HepG2 (cell line): ENCODE measurements at regions not wholly inside any gene's neighbourhood (a gene's known extent, or its start where the extent isn't known, plus 50 kb on each side); places are given as distances from the start of the nearest gene placed in this dataset.

Experiments
- ATAC-seq: fragments of 200-7000 bp; cut with Tn5 transposase; 3 replicates; pipeline ENCODE4 v1.9.1; 2020; ENCODE audit warnings: mild to moderate bottlenecking, moderate library complexity
- BruUV-seq: library from RNA; stranded (reverse); fragments of 400-500 nt; replicated peaks from 2 replicates; lab custom pipeline; 2021; lab: Mats Ljungman, UMichigan
- CTCF ChIA-PET: fragments of 300-600 bp; formaldehyde crosslinking; extraction: SDS; loops from one replicate; lab custom pipeline; 2021; ENCODE audit warnings: low total read pairs, inconsistent platforms, low intra/inter-chr PET ratio; lab: Yijun Ruan, JAX
- POLR2A ChIA-PET: fragments of 350-600 bp; sonication (Branson Sonifier 250); formaldehyde crosslinking; loops from one replicate; lab custom pipeline; 2020; ENCODE audit warnings: antibody characterized with exemption, inconsistent platforms; lab: Yijun Ruan, JAX
- DNase-seq: peaks from one replicate; pipeline ENCODE4 v3.0.0-alpha.2; 2015; ENCODE audit warnings: low spot score
- FAIRE-seq: peaks from 3 replicates; lab custom pipeline; 2011; peaks lifted over from hg19 to GRCh38; lab: Jason Lieb, UNC
- H2AFZ ChIP-seq: one replicate; pipeline ENCODE4 v1.6.1; 2011; ENCODE audit warnings: low read length, inconsistent platforms
- H3K27ac ChIP-seq: fragments of 300-600 bp; 3 replicates; pipeline ENCODE4 v1.8.0; 2011; ENCODE audit warnings: mixed run types, mild to moderate bottlenecking, mixed read lengths, low read length, inconsistent platforms; ENCODE audit not compliant: insufficient read depth; ENCODE audit errors: extremely low read length
- H3K27me3 ChIP-seq, 2 experiments: fragments of 200-600 bp in 1 of 2; 2 replicates in 1 of 2; 3 replicates in 1 of 2; pipeline versions ENCODE4 v1.6.0 to v1.8.0; 2011; ENCODE audit warnings: low read length in 2 of 2, mild to moderate bottlenecking in 2 of 2, moderate library complexity in 2 of 2, inconsistent platforms in 1 of 2; ENCODE audit not compliant: insufficient read depth in 2 of 2, control insufficient read depth in 1 of 2
- H3K36me3 ChIP-seq, 2 experiments: fragments of 200-600 bp in 1 of 2; replicated peaks in 1 of 2; 2 replicates in 1 of 2; 3 replicates in 1 of 2; pipeline versions ENCODE4 v1.5.1 to v1.8.0; 2011; ENCODE audit warnings: low read length in 2 of 2, inconsistent platforms in 1 of 2; ENCODE audit not compliant: insufficient read depth in 2 of 2, control insufficient read depth in 1 of 2
- H3K4me1 ChIP-seq: 2 replicates; pipeline ENCODE4 v1.5.1; 2012; ENCODE audit warnings: low read length, inconsistent platforms; ENCODE audit not compliant: insufficient read depth
- H3K4me2 ChIP-seq: 2 replicates; pipeline ENCODE4 v1.6.0; 2011; ENCODE audit warnings: low read depth, low read length, inconsistent platforms
- H3K4me3 ChIP-seq, 3 experiments: fragments of 200-600 bp in 1 of 3; sonication (generic), shearing (Covaris generic) in 1 of 3; replicated peaks in 1 of 3; 2 replicates each; pipeline ENCODE4 v1.5.1; 2011 to 2016; ENCODE audit warnings: low read length in 3 of 3, inconsistent platforms in 2 of 3, low read depth in 2 of 3, mild to moderate bottlenecking in 2 of 3, control low read depth in 1 of 3, mixed read lengths in 1 of 3; ENCODE audit not compliant: insufficient read depth in 1 of 3
- H3K79me2 ChIP-seq: one replicate; pipeline ENCODE4 v1.6.1; 2011; ENCODE audit warnings: low read length, inconsistent platforms; ENCODE audit not compliant: insufficient read depth
- H3K9ac ChIP-seq: 2 replicates; pipeline ENCODE4 v1.6.0; 2011; ENCODE audit warnings: mild to moderate bottlenecking, low read depth, low read length, inconsistent platforms; ENCODE audit not compliant: insufficient read depth
- H3K9me3 ChIP-seq: 2 replicates; pipeline ENCODE4 v1.5.1; 2012; ENCODE audit warnings: mild to moderate bottlenecking, low read length
- H4K20me1 ChIP-seq: 2 replicates; pipeline ENCODE4 v1.6.0; 2011; ENCODE audit warnings: inconsistent platforms, mild to moderate bottlenecking, low read length, moderate library complexity; ENCODE audit not compliant: insufficient read depth
- HNF4G ChIP-seq, 2 experiments: sonication (generic) in 1 of 2; formaldehyde crosslinking in 1 of 2; IDR thresholded peaks; 2 replicates each; pipeline versions ENCODE4 v1.4.0 to v1.6.1; 2011 to 2020; ENCODE audit warnings: borderline replicate concordance in 2 of 2, low read depth in 2 of 2, mild to moderate bottlenecking in 2 of 2, low read length in 1 of 2, missing genetic modification reagents in 1 of 2, moderate library complexity in 1 of 2
- SP2 ChIP-seq: sonication (generic); formaldehyde crosslinking; IDR thresholded peaks from 2 replicates; pipeline ENCODE4 v1.5.1; 2020; ENCODE audit warnings: mild to moderate bottlenecking, missing genetic modification reagents
- SRF ChIP-seq: IDR thresholded peaks from 2 replicates; pipeline ENCODE4 v1.6.1; 2011; ENCODE audit warnings: mild to moderate bottlenecking, low read depth, low read length, moderate library complexity
- ZNF234 ChIP-seq: sonication (generic); formaldehyde crosslinking; conservative IDR thresholded peaks from 2 replicates; pipeline ENCODE4 v1.5.1; 2020; ENCODE audit warnings: mild to moderate bottlenecking, missing genetic modification reagents
- ZNF761 ChIP-seq: sonication (generic); formaldehyde crosslinking; conservative IDR thresholded peaks from 2 replicates; pipeline ENCODE4 v1.4.0; 2020; ENCODE audit warnings: mild to moderate bottlenecking, missing genetic modification reagents
- WGBS: methylation state at CpG from one replicate; pipeline ENCODE4 v1.1.6; 2017; ENCODE audit warnings: low lambda C conversion rate; 5-methylcytosine and 5-hydroxymethylcytosine counted together
- in situ Hi-C: cut with HindIII; loops from 2 replicates; pipeline ENCODE4 v1.10.0; 2017; ENCODE audit warnings: low pct_unique_long_range_greater_than_20kb; ENCODE audit not compliant: extremely low pct_ligation_motif_present
- intact Hi-C: fragments of 100-400 bp; cut with micrococcal nuclease; formaldehyde crosslinking; loops from one replicate; pipeline ENCODE4 v1.10.0; 2022; ENCODE audit not compliant: unreplicated experiment

DNA sequence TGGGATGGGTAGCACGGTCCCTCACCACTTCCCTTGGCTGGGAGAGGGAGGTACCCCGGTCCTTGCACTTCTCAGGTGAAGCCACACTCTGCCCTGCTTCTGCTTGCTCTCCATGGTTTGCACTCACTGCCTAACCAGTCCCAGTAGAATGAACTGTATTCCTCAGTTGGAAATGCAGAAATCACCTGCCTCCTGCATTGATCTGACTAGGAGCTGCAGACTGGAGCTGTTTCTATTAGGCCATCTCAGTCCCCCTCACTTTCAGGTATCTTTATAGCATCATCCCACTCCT is 264.9 kb downstream of the ZWINT start:
- Histone ChIP-seq H2AFZ (no peak overlapping the region), H3K9ac (no peak overlapping the region), H3K4me2 (no peak overlapping the region), H3K4me1 (no peaks in the 10 kb centered on the region), H3K79me2 (no peaks in the 10 kb centered on the region), H3K9me3 (peaks cover 9% of the 10 kb centered on the region), H3K27ac (no peak overlapping the region), H3K27me3 (peaks cover 1 to 2% of the 10 kb centered on the region in 2 experiments; a peak in 2 of 5 replicates), H4K20me1 (no peaks in the 10 kb centered on the region), H3K36me3 (no peaks in the 10 kb centered on the region), H3K4me3 (no peak overlapping the region)
- no CpG with 5 or more reads among the region's 2 CpGs for WGBS
- DNase-seq (no peak), ATAC-seq (no peak), FAIRE-seq (no peak)
- ChIA-PET CTCF (no interaction called here), POLR2A (no interaction called here)
- TF ChIP-seq SP2 (CRISPR knock-in tag) = no peak
- in situ Hi-C loops (no loop called here), intact Hi-C loops (no loop called here)
- no TSS peak for BruUV-seq

DNA sequence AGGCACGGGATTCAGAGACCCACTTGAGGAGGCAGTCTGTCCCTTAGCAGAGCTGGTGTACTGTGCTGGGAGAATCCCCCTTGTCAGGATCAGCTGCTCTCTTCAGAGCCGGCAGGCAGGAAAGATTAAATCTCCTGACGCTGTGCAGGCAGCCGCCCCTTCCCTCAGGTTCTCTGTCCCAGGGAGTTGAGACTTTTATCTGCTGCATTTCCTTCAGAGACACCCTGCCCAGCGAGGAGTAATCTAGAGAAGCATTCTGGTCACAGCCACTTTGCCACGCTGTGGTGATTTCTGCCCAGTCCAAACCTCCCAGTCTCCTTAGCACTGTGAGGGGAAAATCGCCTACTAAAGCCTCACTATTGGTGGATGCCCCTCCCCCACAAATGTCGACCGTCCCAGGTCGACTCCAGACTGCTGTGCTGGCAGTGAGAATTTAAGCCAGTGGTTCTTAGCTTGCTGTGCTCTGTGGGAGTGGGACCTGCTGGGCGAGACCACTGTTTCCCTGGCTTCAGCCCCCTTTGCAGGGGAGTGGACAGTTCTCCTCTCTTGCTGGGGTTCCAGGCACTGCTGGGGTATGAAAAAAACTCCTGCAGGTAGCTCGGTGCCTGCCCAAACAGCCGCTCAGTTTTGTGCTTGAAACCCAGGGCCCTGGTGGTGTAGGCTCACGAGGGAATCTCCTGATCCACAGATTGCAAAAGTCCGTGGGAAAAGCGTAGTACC is 265.4 kb downstream of the ZWINT start:
- peaks cover 14% of the 10 kb centered on the region for H3K9me3 ChIP-seq
- ATAC-seq (no peak), FAIRE-seq (no peak), DNase-seq (no peak)
- H3K36me3 ChIP-seq = no peaks in the 10 kb centered on the region
- intact Hi-C loops = no loop called here
- no peak overlapping the region for H3K4me2 ChIP-seq
- WGBS = 20% methylated on average over 5 of the region's 16 CpGs
- peaks cover 1 to 2% of the 10 kb centered on the region in 2 experiments; a peak in 3 of 5 replicates for H3K27me3 ChIP-seq
- in situ Hi-C loops = no loop called here
- H3K9ac ChIP-seq = no peak overlapping the region
- POLR2A ChIA-PET = no interaction called here
- no peaks in the 10 kb centered on the region for H3K4me1 ChIP-seq
- TF ChIP-seq ZNF761 (CRISPR knock-in tag) (no peak), ZNF234 (CRISPR knock-in tag) (no peak), HNF4G (IDR thresholded peaks at IDR 0.05; ENCODE audit: borderline replicate concordance, low read depth, low read length) (no peak), HNF4G (CRISPR knock-in tag; IDR thresholded peaks at IDR 0.05; ENCODE audit: borderline replicate concordance, low read depth) (no peak), SRF (no peak)
- CTCF ChIA-PET = no interaction called here
- H2AFZ ChIP-seq = no peak overlapping the region
- no peak overlapping the region for H3K4me3 ChIP-seq
- no peak overlapping the region for H3K27ac ChIP-seq
- no TSS peak for BruUV-seq
- H4K20me1 ChIP-seq = no peaks in the 10 kb centered on the region
- no peaks in the 10 kb centered on the region for H3K79me2 ChIP-seq
